ENCODE measurements at regions not wholly inside any gene's neighbourhood (a gene's known extent, or its start where the extent isn't known, plus 50 kb on each side); places are given as distances from the start of the nearest gene placed in this dataset.

DNA sequence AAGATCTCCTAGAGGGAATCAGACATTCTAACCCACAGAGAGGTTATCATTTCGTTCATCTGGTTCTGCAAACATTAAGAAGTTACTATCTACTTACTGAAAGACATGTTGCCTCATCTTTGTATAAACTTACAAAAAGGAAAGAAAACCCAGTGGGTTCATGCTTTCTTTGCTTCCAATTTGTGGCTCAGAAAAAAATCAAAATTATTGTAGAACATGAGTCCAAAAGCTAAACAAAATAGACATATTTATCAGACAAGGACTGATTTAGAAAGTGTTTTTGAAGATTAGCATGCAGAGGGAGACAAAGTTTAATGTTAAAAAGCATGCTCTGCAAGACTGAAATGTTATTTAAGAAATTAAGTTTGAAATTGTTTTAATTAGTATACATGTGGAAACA, 123.1 kb downstream of the MBL2 start:
- H3K27ac ChIP-seq (ENCODE audit: low read depth in 2 of 2, low read length in 2 of 2) = no peak overlapping the region
- FAIRE-seq = no peak
- no peaks in the 10 kb centered on the region for H3K27me3 ChIP-seq (ENCODE audit: control insufficient read depth, insufficient read depth, low read length)
- H3K4me1 ChIP-seq (ENCODE audit: control insufficient read depth in 2 of 3, insufficient read depth in 2 of 3, low read depth in 1 of 3, low read length in 3 of 3) = no peaks in the 10 kb centered on the region
- TF ChIP-seq, protein P1, sequence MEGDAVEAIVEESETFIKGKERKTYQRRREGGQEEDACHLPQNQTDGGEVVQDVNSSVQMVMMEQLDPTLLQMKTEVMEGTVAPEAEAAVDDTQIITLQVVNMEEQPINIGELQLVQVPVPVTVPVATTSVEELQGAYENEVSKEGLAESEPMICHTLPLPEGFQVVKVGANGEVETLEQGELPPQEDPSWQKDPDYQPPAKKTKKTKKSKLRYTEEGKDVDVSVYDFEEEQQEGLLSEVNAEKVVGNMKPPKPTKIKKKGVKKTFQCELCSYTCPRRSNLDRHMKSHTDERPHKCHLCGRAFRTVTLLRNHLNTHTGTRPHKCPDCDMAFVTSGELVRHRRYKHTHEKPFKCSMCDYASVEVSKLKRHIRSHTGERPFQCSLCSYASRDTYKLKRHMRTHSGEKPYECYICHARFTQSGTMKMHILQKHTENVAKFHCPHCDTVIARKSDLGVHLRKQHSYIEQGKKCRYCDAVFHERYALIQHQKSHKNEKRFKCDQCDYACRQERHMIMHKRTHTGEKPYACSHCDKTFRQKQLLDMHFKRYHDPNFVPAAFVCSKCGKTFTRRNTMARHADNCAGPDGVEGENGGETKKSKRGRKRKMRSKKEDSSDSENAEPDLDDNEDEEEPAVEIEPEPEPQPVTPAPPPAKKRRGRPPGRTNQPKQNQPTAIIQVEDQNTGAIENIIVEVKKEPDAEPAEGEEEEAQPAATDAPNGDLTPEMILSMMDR (IDR thresholded peaks at IDR 0.05; ENCODE audit: borderline replicate concordance, extremely low read depth, insufficient read depth) = no peak
- no peaks in the 10 kb centered on the region for H3K36me3 ChIP-seq (ENCODE audit: control insufficient read depth in 2 of 3, insufficient read depth in 3 of 3, low read length in 3 of 3)
- no peak overlapping the region for H3K4me3 ChIP-seq (ENCODE audit: low read length in 3 of 3)
- DNase-seq = no peak
- no peak overlapping the region for H3K9ac ChIP-seq (ENCODE audit: low read length in 3 of 3)
- H3K9me3 ChIP-seq (ENCODE audit: control insufficient read depth in 2 of 3, insufficient read depth in 1 of 3, low read length in 3 of 3) = no peaks in the 10 kb centered on the region
- intact Hi-C loops (cut with DNase I) = no loop called here

DNA sequence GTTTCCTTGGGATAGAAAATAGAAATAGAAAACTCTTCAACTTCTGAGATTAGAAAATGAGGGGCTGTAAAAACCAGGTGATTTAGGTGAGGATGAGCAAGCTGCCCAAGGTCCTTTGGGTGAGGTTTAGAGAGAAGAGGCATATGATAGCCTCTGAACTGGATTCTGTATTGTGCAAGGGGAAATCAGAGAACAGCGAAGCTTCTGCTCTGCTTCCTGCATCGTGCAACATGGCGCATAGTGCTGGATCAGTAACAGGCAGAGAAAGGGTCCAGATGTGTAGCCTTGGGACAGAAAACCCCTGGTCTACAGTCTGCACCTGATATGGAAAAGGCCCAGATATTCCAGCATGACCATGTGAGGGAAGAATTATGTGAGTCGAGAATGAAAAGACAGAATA, 121.7 kb downstream of the MBL2 start:
- H3K27me3 ChIP-seq (ENCODE audit: control insufficient read depth, insufficient read depth, low read length) = no peaks in the 10 kb centered on the region
- no peak overlapping the region for H3K9ac ChIP-seq (ENCODE audit: low read length in 3 of 3)
- no peaks in the 10 kb centered on the region for H3K4me1 ChIP-seq (ENCODE audit: control insufficient read depth in 2 of 3, insufficient read depth in 2 of 3, low read depth in 1 of 3, low read length in 3 of 3)
- H3K9me3 ChIP-seq (ENCODE audit: control insufficient read depth in 2 of 3, insufficient read depth in 1 of 3, low read length in 3 of 3) = no peaks in the 10 kb centered on the region
- intact Hi-C loops (cut with DNase I) = no loop called here
- FAIRE-seq (no peak), DNase-seq (no peak)
- TF ChIP-seq, protein P1 (IDR thresholded peaks at IDR 0.05; ENCODE audit: borderline replicate concordance, extremely low read depth, insufficient read depth) = no peak
- H3K4me3 ChIP-seq (ENCODE audit: low read length in 3 of 3) = no peak overlapping the region
- no peak overlapping the region for H3K27ac ChIP-seq (ENCODE audit: low read depth in 2 of 2, low read length in 2 of 2)
- H3K36me3 ChIP-seq (ENCODE audit: control insufficient read depth in 2 of 3, insufficient read depth in 3 of 3, low read length in 3 of 3) = no peaks in the 10 kb centered on the region

DNA sequence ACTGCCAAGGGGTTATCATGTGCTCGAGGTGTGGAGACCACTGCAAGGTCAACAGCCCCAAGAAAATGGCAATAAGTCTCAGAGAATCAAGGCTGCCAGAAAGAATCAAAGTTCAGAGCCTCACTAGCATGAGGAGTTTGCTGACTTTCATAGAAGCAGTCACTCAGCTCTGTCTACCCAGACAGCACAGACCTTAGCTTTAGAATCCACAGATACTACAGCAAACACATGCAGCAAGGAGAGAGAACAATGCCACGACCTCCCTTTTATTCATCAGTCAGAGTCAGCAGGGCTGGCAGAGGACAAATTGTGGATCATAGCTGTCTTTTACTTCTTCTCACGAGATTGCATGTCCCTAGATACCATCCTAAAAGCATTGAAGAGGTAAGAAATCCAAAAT, 121.3 kb downstream of the MBL2 start:
- no peak for DNase-seq
- FAIRE-seq = no peak
- TF ChIP-seq, protein P1 (IDR thresholded peaks at IDR 0.05; ENCODE audit: borderline replicate concordance, extremely low read depth, insufficient read depth) = no peak
- H3K9me3 ChIP-seq (ENCODE audit: control insufficient read depth in 2 of 3, insufficient read depth in 1 of 3, low read length in 3 of 3) = no peaks in the 10 kb centered on the region
- H3K27me3 ChIP-seq (ENCODE audit: control insufficient read depth, insufficient read depth, low read length) = no peaks in the 10 kb centered on the region
- no peak overlapping the region for H3K9ac ChIP-seq (ENCODE audit: low read length in 3 of 3)
- H3K4me3 ChIP-seq (ENCODE audit: low read length in 3 of 3) = no peak overlapping the region
- H3K27ac ChIP-seq (ENCODE audit: low read depth in 2 of 2, low read length in 2 of 2) = no peak overlapping the region
- no peaks in the 10 kb centered on the region for H3K4me1 ChIP-seq (ENCODE audit: control insufficient read depth in 2 of 3, insufficient read depth in 2 of 3, low read depth in 1 of 3, low read length in 3 of 3)
- H3K36me3 ChIP-seq (ENCODE audit: control insufficient read depth in 2 of 3, insufficient read depth in 3 of 3, low read length in 3 of 3) = no peaks in the 10 kb centered on the region
- intact Hi-C loops (cut with DNase I) = no loop called here
